ENCODE measurements at regions not wholly inside any gene's neighbourhood (a gene's known extent, or its start where the extent isn't known, plus 50 kb on each side); places are given as distances from the start of the nearest gene placed in this dataset.

DNA sequence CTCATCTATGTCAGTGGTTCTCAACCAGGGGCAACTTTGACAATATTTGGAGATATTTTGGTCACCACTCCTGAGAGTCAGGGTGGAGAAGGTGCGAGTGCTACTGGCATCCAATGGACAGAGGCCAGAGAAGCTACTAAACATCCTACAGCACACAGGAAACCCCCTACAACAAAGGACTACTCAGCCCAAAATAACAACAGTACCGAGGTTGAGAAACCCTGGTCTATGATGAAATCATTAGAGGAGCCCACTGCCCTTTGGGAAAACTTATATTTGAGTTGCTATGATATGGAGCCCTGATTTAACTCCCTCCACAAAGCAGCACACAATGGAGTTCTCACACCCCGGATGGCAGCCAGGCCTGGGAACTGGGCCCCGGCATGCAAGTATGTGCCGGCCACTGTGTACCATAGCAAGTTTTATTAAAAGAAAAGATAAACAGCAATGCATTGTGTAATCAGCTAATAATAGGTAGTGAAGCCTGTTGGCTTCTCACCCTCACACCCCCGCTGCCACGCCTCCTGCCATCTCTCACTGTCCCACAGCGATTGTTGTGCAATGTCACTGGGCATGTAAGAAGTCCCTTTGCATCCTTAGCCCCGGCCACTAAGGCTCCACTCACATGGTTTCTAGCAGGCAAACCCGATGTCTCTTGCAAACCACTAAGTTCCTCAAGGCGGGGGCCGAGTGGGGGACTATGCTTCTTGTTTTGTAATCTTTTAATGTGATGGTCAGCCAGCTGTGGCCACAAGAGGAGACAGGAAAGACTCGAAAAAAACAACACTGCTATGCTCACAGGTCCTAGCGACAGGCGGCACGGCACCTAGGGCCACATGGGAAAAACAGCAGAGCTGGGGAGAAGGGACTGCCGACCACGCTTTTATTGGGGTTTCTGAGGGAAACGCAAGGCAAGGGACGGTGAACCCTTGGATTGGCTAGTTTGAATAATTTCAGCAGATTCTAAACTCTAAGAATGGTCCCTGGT is 110.0 kb downstream of the AQP9 start (continued):
- TF ChIP-seq, protein P1, sequence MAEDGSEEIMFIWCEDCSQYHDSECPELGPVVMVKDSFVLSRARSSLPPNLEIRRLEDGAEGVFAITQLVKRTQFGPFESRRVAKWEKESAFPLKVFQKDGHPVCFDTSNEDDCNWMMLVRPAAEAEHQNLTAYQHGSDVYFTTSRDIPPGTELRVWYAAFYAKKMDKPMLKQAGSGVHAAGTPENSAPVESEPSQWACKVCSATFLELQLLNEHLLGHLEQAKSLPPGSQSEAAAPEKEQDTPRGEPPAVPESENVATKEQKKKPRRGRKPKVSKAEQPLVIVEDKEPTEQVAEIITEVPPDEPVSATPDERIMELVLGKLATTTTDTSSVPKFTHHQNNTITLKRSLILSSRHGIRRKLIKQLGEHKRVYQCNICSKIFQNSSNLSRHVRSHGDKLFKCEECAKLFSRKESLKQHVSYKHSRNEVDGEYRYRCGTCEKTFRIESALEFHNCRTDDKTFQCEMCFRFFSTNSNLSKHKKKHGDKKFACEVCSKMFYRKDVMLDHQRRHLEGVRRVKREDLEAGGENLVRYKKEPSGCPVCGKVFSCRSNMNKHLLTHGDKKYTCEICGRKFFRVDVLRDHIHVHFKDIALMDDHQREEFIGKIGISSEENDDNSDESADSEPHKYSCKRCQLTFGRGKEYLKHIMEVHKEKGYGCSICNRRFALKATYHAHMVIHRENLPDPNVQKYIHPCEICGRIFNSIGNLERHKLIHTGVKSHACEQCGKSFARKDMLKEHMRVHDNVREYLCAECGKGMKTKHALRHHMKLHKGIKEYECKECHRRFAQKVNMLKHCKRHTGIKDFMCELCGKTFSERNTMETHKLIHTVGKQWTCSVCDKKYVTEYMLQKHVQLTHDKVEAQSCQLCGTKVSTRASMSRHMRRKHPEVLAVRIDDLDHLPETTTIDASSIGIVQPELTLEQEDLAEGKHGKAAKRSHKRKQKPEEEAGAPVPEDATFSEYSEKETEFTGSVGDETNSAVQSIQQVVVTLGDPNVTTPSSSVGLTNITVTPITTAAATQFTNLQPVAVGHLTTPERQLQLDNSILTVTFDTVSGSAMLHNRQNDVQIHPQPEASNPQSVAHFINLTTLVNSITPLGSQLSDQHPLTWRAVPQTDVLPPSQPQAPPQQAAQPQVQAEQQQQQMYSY (CRISPR knock-in tag; IDR thresholded peaks at IDR 0.05), result no peak

DNA sequence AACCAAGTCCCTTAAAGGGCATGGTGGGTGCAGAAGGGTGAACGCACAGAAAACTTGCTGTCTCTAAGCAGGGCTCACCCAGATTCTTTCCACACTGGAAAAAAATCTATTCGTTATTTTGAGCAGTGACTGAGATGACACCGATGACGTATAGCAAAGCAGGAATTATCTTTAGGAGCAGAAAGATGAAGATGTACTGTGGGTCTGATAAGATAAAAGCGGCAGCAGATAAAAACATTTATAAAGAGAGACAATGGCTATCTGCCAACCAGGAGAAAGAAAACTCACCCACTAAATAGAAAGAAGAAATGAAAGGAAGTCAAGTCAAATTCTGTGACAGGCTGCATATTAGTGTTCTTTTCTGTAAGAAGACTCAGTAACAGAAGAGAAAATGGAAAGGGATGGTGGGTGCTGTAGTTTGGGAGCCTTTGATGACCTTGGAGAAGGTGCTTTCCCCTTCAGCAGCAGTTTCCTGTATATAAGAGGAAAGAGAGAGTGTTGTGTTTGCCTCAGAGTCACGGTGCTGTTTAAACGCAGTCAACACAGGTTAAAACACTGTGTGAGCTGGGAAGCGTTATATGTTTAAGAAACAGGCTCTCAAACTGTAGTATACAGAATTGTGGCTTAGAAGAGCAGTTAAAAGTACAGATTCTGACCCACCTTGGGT is 111.6 kb downstream of the AQP9 start:
- FAIRE-seq, result no peak

More for the DNA sequence above, 111.6 kb downstream of the AQP9 start:
- TF ChIP-seq WRNIP1 (IDR thresholded peaks at IDR 0.05; ENCODE audit: borderline replicate concordance, low read depth, low read length) (no peak), ASH2L (IDR thresholded peaks at IDR 0.05; ENCODE audit: borderline replicate concordance, low read depth) (no peak)
- no peaks in the 10 kb centered on the region for H3K79me2 ChIP-seq (ENCODE audit: control insufficient read depth, insufficient read depth, low read length)
- no peaks in the 10 kb centered on the region for H3K9me3 ChIP-seq (replicated peaks; ENCODE audit: control insufficient read depth, insufficient read depth, low read length)
- no peaks in the 10 kb centered on the region for H3K36me3 ChIP-seq (ENCODE audit: control insufficient read depth in 2 of 2, insufficient read depth in 2 of 2, low read length in 1 of 2)
- H3K4me3 ChIP-seq, result no peak overlapping the region
- intact Hi-C loops (cut with micrococcal nuclease; ENCODE audit: unreplicated experiment), result no loop called here
- CTCF ChIA-PET, result interaction anchor here (1.3 kb wide), 1 partner anchor 21 kb away, joined by 5 read pairs; no protein-coding TSS in a partner anchor
- H3K27me3 ChIP-seq (replicated peaks in 1 of 2; ENCODE audit: control insufficient read depth in 2 of 2, insufficient read depth in 2 of 2, low read length in 1 of 2), result peaks cover 0 to 4% of the 10 kb centered on the region in 2 experiments; a peak in 2 of 4 replicates
- no peak overlapping the region for H3K9ac ChIP-seq (ENCODE audit: control insufficient read depth, insufficient read depth, low read length)
- no peak overlapping the region for H3K4me2 ChIP-seq (ENCODE audit: control insufficient read depth, insufficient read depth)
- H3K27ac ChIP-seq (ENCODE audit: control insufficient read depth, insufficient read depth), result no peak overlapping the region
- no TSS peak for BruUV-seq (replicated peaks)
- POLR2A ChIA-PET, result no interaction called here
- RAD21 ChIA-PET (ENCODE audit: unreplicated experiment), result no interaction called here
- no peaks in the 10 kb centered on the region for H3K4me1 ChIP-seq (ENCODE audit: control insufficient read depth, insufficient read depth, low read length)
- DNase-seq (ENCODE audit: low read depth, low spot score) (no peak), ATAC-seq (no peak)
- no peak overlapping the region for H2AFZ ChIP-seq (ENCODE audit: control insufficient read depth, low read depth, low read length)
- SMC1A ChIA-PET (ENCODE audit: uncharacterized antibody, unreplicated experiment), result no interaction called here
- no peaks in the 10 kb centered on the region for H4K20me1 ChIP-seq (ENCODE audit: control insufficient read depth, insufficient read depth)
- WGBS (ENCODE audit: insufficient coverage, insufficient replicate concordance, low lambda C conversion rate, missing lambda C conversion rate), result 72% methylated on average over 8 of the region's 8 CpGs
- in situ Hi-C loops (cut with MboI), result no loop called here
